NCI-H1048 (cell line): ENCODE measurements at regions not wholly inside any gene's neighbourhood (a gene's known extent, or its start where the extent isn't known, plus 50 kb on each side); places are given as distances from the start of the nearest gene placed in this dataset.

ENCODE experiments used
- DNase-seq: peaks from one replicate; lab custom pipeline; 2025; lab: John Stamatoyannopoulos, UW

DNA sequence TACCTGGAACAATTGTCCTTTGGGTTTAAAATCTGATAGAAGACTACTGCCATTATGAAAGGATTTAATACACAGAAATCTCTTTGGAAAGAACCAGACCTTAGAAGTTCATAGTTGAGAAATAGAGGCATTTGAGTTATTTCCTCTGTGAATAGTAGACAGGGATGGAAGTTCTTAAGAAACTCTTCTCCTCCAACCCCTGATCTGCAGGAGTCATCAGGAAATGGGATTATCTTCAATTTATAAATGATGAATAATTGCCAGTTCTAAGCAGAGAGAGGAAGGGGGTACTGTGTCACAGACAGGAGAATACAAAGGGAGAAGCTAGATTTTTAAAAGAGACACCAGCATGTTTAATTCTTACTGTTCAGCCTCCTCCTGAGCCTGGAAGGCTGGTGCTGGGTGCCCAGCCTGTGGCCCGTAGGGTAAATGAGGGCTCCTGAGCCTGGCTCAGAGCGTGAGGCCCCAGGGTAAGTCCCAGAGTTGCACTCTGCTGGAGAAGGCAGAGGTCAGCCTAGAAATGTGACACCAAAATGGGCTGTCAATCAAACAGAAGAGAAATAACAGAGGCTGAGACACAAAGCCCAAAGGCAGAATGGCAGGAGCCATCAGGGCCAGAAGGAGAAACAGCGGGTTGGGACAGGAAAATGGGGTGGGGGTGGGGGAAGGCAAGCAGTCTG lies 58.2 kb upstream of the PKDCC start:
- DNase-seq, result no peak

- no peak for DNase-seq
These were observed 57.6 kb upstream of the PKDCC start for GRCh38 chr2:41990245-41990644.

DNA sequence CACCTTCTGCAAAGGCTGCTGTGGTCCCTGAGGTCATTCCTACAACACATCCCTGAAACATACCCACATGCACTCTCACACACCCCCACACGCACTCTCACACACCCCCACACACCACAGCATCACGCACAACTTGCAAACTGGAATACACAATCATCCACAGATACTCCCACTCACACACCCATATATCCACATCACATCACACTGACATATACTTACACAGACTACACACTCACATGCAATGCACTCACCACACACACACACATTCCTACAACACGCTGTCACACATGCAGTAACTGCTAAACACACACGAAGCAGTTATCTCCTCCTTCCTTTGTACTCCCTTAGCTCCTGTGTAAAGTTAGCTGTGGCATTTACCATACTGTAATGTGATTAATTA lies 57.1 kb upstream of the PKDCC start:
- no peak for DNase-seq

DNA sequence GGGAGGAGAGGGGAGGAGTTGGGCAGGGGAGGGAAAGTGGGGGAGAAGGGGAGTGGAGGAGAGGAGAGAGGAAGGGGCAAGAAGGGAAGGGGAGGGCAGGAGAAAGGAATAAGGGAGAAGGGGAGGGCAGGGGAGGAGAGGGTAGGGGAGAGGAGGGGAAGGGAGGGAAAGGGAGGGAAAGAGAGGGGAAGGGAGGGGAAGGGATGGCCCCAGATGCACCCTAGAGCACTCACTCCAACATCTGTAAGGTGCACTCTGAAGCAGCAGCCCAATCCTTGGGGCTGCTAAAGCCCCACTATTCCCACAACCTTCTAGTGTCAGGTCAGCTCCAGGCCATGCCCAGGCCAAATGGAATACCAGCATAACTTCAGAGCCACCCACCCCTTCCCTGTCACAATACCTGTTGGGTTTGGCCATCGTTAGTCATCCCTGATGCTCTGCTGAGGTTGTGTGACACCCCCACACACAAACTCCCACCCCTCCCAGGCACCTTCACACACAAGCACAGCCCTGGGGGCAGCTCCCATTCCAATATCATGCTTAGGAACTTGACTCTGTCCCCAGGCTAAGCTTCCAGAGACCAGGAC lies 55.7 kb upstream of the PKDCC start:
- DNase-seq, result no peak

DNA sequence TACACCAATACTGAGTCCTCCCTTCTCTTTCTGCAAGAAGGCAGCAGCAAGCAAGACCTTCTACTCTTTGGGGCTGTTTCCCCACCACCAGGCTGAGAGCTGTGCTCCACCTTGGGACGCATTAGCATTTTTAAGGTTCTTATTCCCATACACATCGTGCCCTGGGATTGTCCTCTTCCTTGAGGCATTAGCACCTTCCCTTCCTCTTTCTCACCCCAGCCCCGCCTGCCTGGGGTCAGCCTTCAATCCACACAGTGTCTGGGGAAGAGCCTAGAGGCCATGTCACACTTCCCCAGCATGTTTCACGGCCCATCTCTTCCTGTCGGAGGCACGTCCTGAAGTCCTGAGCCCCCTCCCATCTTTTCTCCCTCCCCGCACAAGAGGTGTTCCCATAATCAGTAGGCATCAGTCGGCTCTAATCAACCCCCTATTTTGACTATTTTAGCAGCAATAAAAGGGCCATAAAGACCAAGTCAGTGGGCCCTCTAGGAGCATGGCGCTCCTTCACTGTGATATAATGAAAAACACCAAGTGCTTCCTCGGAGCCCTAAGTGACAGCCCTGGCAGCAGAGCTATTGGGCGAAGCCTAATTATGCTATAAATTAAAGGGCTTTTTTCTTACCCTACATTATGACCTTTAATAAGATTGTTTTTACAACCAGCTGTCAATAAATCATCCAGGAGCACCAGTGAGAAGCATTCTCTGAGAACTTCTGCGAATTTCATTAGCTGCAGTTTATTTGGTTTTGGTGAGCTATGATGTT lies 55.0 kb upstream of the PKDCC start:
- DNase-seq, result no peak

GRCh38 chr2:41993435-41993925 lies 54.3 kb upstream of the PKDCC start:
- no peak for DNase-seq

GRCh38 chr2:41994233-41994637 lies 53.6 kb upstream of the PKDCC start:
- DNase-seq, result no peak

DNA sequence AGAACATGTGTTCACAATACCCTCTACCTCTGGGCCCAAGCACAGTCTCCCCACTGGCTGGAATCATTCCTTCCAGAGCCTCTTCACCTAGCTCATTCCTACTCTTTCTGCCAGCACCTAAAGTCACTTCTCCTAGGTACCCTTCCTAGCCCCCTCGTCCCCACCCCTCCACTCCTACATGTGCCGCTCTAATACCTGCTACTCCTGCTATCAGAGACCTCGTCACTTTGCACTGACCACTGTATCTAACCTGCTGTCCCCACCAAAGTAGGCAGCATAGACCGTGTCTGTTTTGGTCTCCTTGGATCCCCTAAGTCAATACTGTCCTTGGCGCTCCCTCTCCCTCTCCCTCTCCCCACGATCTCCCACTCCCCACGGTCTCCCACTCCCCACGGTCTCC lies 53.2 kb upstream of the PKDCC start:
- no peak for DNase-seq

GRCh38 chr2:41997561-41997960 lies 50.3 kb upstream of the PKDCC start:
- no peak for DNase-seq
